ENCODE measurements at regions not wholly inside any gene's neighbourhood (a gene's known extent, or its start where the extent isn't known, plus 50 kb on each side); places are given as distances from the start of the nearest gene placed in this dataset.

DNA sequence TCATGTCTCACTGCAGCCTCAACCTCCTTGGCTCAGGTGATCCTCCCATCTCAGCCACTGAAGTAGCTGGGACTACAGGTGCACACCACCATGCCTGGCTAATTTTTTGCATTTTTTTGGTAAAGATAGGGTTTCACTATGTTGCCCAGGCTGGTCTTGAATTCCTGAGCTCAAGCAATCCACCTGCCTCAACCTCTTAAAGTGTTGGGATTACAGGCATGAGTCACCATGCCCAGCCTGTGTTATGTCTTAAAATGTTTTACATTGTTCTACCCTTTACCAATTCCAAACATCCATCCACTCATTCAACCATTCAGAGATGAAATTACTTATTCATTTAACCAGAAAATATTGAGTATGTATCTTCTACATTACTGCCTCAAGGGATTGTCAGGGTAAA lies 111.6 kb upstream of the BTG1 start:
- H3K36me3 Mint-ChIP-seq (ENCODE audit: low read depth): no peaks in the 10 kb centered on the region
- H3K9me3 Mint-ChIP-seq: no peaks in the 10 kb centered on the region
- TF ChIP-seq CTCF (IDR thresholded peaks at IDR 0.05): no peak

GRCh38 chr12:92255741-92256140 lies 110.1 kb upstream of the BTG1 start:
- no peak for DNase-seq

More for the DNA sequence above, 111.6 kb upstream of the BTG1 start:
- Mint-ChIP-seq H3K4me1 (ENCODE audit: low read depth) (peaks cover 38% of the 10 kb centered on the region), H3K4me3 (no peak overlapping the region), H3K27ac (no peak overlapping the region), H3K27me3 (ENCODE audit: insufficient read depth) (no peaks in the 10 kb centered on the region)
- DNase-seq: no peak

GRCh38 chr12:92253301-92253700 lies 107.7 kb upstream of the BTG1 start:
- Mint-ChIP-seq H3K4me3 (no peak overlapping the region), H3K27ac (no peak overlapping the region; the same call in 1 of the 2 replicates), H3K27me3 (ENCODE audit: insufficient read depth) (no peaks in the 10 kb centered on the region; the same call in 1 of the 2 replicates), H3K36me3 (ENCODE audit: low read depth) (no peaks in the 10 kb centered on the region), H3K9me3 (no peaks in the 10 kb centered on the region), H3K4me1 (ENCODE audit: low read depth) (peaks cover 11% of the 10 kb centered on the region; the same call in 1 of the 2 replicates)
- peak; percentile 42 for DNase-seq
- no peak for TF ChIP-seq CTCF (IDR thresholded peaks at IDR 0.05)

More at GRCh38 chr12:92255741-92256140, 110.1 kb upstream of the BTG1 start:
- Mint-ChIP-seq H3K4me1 (ENCODE audit: low read depth) (peaks cover 32% of the 10 kb centered on the region), H3K27me3 (ENCODE audit: insufficient read depth) (no peaks in the 10 kb centered on the region), H3K36me3 (ENCODE audit: low read depth) (no peaks in the 10 kb centered on the region), H3K4me3 (no peak overlapping the region), H3K9me3 (no peaks in the 10 kb centered on the region), H3K27ac (no peak overlapping the region)
- no peak for TF ChIP-seq CTCF (IDR thresholded peaks at IDR 0.05)

DNA sequence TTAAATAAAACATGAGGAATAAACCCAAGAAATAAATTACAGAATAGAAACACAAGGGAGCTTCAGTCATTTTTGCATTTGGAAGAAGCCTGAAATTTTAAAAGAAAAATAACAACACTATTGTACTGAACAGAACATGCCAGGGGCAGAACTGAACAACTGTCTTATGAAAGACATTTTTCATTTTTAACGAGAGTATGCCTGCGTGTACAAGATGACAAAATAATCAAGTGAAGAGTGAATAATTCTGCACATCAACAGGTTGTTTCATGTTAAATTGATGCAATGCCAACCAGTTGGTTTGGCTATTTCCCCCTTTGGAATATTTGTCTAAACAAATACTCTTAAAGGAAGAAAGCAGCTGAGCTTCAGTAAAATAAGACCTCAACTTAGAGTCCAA lies 103.3 kb upstream of the BTG1 start:
- H3K4me3 Mint-ChIP-seq: no peak overlapping the region
- no peak for DNase-seq
- H3K27ac Mint-ChIP-seq: no peak overlapping the region
- no peaks in the 10 kb centered on the region for H3K36me3 Mint-ChIP-seq (ENCODE audit: low read depth)
- no peaks in the 10 kb centered on the region; the same call in 1 of the 2 replicates for H3K27me3 Mint-ChIP-seq (ENCODE audit: insufficient read depth)
- no peaks in the 10 kb centered on the region for H3K9me3 Mint-ChIP-seq
- no peak for TF ChIP-seq CTCF (IDR thresholded peaks at IDR 0.05)
- H3K4me1 Mint-ChIP-seq (ENCODE audit: low read depth): peaks cover 14% of the 10 kb centered on the region; the same call in 1 of the 2 replicates

GRCh38 chr12:92244036-92244435 lies 98.4 kb upstream of the BTG1 start:
- DNase-seq: no peak
- no peaks in the 10 kb centered on the region for H3K36me3 Mint-ChIP-seq (ENCODE audit: low read depth)
- H3K27ac Mint-ChIP-seq: peak overlapping the region; percentile 12; the same call in 1 of the 2 replicates
- TF ChIP-seq CTCF (IDR thresholded peaks at IDR 0.05): no peak
- H3K27me3 Mint-ChIP-seq (ENCODE audit: insufficient read depth): peaks cover under 1% of the 10 kb centered on the region; the same call in 1 of the 2 replicates
- peaks cover 10% of the 10 kb centered on the region for H3K4me1 Mint-ChIP-seq (ENCODE audit: low read depth)
- no peaks in the 10 kb centered on the region for H3K9me3 Mint-ChIP-seq
- H3K4me3 Mint-ChIP-seq: no peak overlapping the region; the same call in 1 of the 2 replicates

DNA sequence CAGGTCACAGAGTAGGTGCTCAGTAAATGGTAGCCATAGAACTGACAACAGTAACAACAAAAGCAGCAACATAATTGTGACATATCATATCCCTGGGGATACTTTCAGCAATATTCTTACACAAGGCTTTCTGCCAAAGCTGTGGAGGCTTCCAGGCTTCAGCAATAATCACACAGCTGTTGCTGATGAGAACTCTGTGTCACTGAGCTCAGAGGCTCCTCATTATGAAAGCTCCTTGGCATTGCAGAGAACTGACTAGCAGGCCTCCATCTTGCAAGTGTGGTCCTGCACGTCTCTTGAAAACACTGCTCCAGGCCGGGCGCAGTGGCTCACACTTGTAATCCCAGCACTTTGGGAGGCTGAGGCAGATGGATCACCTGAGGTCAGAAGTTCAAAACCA lies 97.3 kb upstream of the BTG1 start:
- Mint-ChIP-seq H3K4me1 (ENCODE audit: low read depth) (peaks cover 10% of the 10 kb centered on the region), H3K27me3 (ENCODE audit: insufficient read depth) (peaks cover 2% of the 10 kb centered on the region; the same call in 1 of the 2 replicates), H3K27ac (no peak overlapping the region), H3K4me3 (no peak overlapping the region), H3K9me3 (no peaks in the 10 kb centered on the region), H3K36me3 (ENCODE audit: low read depth) (no peaks in the 10 kb centered on the region)
- no peak for TF ChIP-seq CTCF (IDR thresholded peaks at IDR 0.05)
- DNase-seq: no peak

Data from HFFc6 (cell line).